Naive thymus-derived CD8-positive, alpha-beta T cell (primary cell): ENCODE measurements at regions not wholly inside any gene's neighbourhood (a gene's known extent, or its start where the extent isn't known, plus 50 kb on each side); places are given as distances from the start of the nearest gene placed in this dataset.

Experiments
- ATAC-seq, 2 donors: fragments of 150-1000 bp; cut with Tn5 transposase in 1 of 2; sonication (Bioruptor Pico), chemical (Tn5 transposase) in 1 of 2; 1 replicate in 1 of 2; 2 replicates in 1 of 2; pipeline ENCODE4 v1.10.0; 2021; ENCODE audit warnings: mild to moderate bottlenecking in 2 of 2, moderate library complexity in 2 of 2
- POLR2A ChIA-PET: fragments of 350-600 bp; sonication (Branson Sonifier 250); formaldehyde crosslinking; loops from one replicate; lab custom pipeline; 2021; ENCODE audit warnings: antibody characterized with exemption; lab: Charles Lee
- DNase-seq, 10 donors: peaks; one replicate each; pipeline versions ENCODE4 v3.0.0 to v3.0.0-alpha.2; 2020 to 2022
- H3K27ac Mint-ChIP-seq, 10 donors: one replicate each; pipeline ENCODE4 v1.8.0; 2020 to 2022; ENCODE audit warnings: mild to moderate bottlenecking in 10 of 10, mixed read lengths in 10 of 10, moderate library complexity in 4 of 10, inconsistent platforms in 1 of 10
- H3K27me3 Mint-ChIP-seq, 5 donors: one replicate each; pipeline ENCODE4 v1.8.0; 2021 to 2022; ENCODE audit warnings: mixed read lengths in 5 of 5
- H3K36me3 Mint-ChIP-seq, 3 donors: one replicate each; pipeline ENCODE4 v1.8.0; 2020 to 2022; ENCODE audit warnings: mixed read lengths in 3 of 3, mild to moderate bottlenecking in 2 of 3, inconsistent platforms in 1 of 3
- H3K4me1 Mint-ChIP-seq, 4 donors: one replicate each; pipeline ENCODE4 v1.8.0; 2021 to 2022; ENCODE audit warnings: mixed read lengths in 4 of 4
- H3K4me3 Mint-ChIP-seq, 10 donors: one replicate each; pipeline ENCODE4 v1.8.0; 2020 to 2022; ENCODE audit warnings: mild to moderate bottlenecking in 10 of 10, mixed read lengths in 10 of 10, moderate library complexity in 6 of 10, inconsistent platforms in 1 of 10
- H3K9me3 Mint-ChIP-seq, 9 donors: one replicate each; pipeline ENCODE4 v1.8.0; 2020 to 2022; ENCODE audit warnings: mixed read lengths in 9 of 9, mild to moderate bottlenecking in 3 of 9, inconsistent platforms in 1 of 9, moderate library complexity in 1 of 9

DNA sequence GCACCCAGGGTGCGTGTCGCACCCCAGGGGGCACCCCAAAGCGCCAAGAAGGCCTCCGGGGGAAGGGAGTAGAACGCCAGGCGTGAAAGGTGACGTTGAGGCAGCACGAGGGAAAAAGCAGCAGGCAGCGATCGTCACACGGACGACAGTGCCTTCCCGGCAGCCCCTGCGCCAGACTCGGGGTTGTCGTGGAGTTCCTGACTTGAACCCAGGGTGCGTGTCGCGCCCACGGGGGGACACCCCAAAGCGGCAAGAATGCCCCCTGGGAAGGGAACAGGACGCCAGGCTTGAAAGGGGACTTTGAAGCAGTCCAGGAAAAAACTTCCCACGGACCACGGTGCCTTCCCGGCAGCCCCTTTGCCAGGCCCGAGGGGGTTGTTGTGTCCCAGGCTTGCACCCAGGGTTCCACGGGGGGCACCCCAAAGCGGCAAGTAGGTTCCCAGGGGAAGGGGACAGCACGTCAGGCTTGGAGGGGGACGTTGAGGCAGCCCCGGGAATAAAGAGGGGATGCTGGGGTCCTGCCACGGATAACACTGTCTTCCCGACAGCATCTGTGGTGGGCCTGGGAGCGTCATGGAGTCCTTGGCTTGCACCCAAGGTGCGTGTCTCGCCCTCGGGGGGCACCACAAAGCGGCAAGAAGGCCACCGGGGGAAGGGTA lies 159.2 kb upstream of the ALG10B start:
- H3K27me3 Mint-ChIP-seq: peaks cover 0 to 3% (median 0%) of the 10 kb centered on the region in 5 donors
- H3K9me3 Mint-ChIP-seq: peaks cover 0 to 8% (median 2%) of the 10 kb centered on the region in 9 donors
- H3K4me3 Mint-ChIP-seq: no peak overlapping the region
- H3K27ac Mint-ChIP-seq: no peak overlapping the region
- POLR2A ChIA-PET: no interaction called here
- ATAC-seq (no peak), DNase-seq (no peak)
- H3K36me3 Mint-ChIP-seq: peaks cover 0 to 2% (median 0%) of the 10 kb centered on the region in 3 donors
- H3K4me1 Mint-ChIP-seq: no peaks in the 10 kb centered on the region

DNA sequence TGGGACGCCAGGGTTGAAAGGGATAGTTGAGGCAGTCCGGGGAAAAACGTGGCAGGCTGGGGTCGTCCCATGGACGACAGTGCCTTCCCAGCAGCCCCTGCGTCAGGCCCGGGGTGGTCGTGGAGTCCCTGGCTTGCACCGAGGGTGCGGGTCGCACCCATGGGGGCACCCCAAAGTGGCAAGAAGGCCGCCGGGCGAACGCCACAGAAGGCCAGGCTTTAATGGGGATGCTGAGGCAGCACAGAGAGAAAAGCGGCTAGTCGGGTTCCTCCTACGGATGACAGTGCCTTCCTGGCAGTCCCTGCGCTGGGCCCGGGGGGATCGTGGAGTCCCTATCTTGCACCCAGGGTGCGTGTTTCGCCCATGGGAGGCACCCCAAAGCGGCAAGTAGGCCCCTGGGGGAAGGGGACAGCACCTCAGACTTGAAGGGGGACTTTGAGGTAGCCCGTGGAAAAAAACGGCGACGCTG lies 158.6 kb upstream of the ALG10B start:
- Mint-ChIP-seq H3K9me3 (peaks cover 0 to 12% (median 2%) of the 10 kb centered on the region in 9 donors), H3K4me1 (peaks cover 0 to 1% (median 0%) of the 10 kb centered on the region in 4 donors), H3K27me3 (peaks cover 0 to 3% (median 0%) of the 10 kb centered on the region in 5 donors), H3K36me3 (peaks cover 0 to 2% (median 0%) of the 10 kb centered on the region in 3 donors), H3K4me3 (no peak overlapping the region), H3K27ac (no peak overlapping the region)
- ATAC-seq (no peak), DNase-seq (no peak)
- POLR2A ChIA-PET: no interaction called here

DNA sequence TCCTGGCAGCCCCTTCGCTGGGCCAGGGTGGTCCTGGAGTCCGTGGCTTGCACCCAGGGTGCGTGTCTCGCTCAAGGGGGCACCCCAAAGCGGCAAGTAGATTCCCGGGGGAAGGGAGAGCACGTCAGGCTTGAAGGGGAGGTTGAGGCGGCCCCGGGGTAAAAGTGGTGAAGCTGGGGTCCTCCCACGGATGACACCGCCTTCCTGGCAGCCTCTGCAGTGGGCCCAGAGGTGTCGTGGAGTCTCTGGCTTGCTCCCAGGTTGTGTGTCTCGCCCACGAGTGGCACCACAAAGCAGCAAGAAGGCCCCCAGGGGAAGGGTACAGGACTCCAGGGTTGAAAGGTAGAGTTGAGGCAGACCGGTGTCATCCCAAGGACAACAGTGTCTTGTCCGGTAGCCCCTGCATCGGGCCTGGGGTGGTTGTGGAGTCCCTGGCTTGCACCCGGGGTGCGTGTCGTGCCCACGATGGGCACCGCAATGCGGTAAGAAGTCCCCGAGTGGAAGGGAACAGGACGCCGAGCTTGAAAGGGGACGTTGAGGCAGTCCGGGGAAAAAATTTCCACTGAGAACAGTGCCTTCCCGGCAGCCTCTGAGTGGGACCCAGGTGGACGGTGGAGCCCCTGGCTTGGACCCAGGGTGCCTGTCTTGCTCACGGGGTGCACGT lies 158.0 kb upstream of the ALG10B start:
- H3K27ac Mint-ChIP-seq: no peak overlapping the region
- POLR2A ChIA-PET: no interaction called here
- peaks cover 0 to 2% (median 0%) of the 10 kb centered on the region in 3 donors for H3K36me3 Mint-ChIP-seq
- H3K4me1 Mint-ChIP-seq: peaks cover 0 to 1% (median 0%) of the 10 kb centered on the region in 4 donors
- H3K4me3 Mint-ChIP-seq: no peak overlapping the region
- peaks cover 0 to 3% (median 0%) of the 10 kb centered on the region in 5 donors for H3K27me3 Mint-ChIP-seq
- H3K9me3 Mint-ChIP-seq: peaks cover 0 to 12% (median 2%) of the 10 kb centered on the region in 9 donors
- DNase-seq: no peak
- no peak for ATAC-seq

DNA sequence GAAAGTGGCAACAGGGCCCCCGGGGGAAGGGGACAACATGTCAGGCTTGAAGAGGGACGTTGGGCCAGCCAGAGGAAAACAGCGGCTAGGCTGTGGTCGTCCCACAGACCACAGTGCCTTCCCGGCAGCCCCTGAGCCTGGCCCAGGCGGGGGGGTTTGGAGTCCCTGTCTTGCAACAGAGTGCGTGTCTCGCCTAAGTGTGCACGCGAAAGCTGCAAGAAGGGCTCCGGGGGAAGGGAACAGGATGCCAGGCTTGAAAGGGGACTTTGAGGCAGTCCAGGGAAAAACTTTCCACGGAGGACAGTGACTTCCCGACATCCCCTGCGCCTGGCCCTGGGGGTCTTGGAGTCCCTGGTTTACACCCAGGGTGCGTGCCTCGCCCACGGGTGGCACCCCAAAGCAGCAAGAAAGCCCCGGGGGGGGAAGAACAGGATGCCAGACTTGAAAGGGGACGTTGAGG lies 157.5 kb upstream of the ALG10B start:
- H3K27ac Mint-ChIP-seq: no peak overlapping the region
- POLR2A ChIA-PET: no interaction called here
- DNase-seq (no peak), ATAC-seq (no peak)
- peaks cover 0 to 2% (median 0%) of the 10 kb centered on the region in 3 donors for H3K36me3 Mint-ChIP-seq
- H3K27me3 Mint-ChIP-seq: peaks cover 0 to 3% (median 0%) of the 10 kb centered on the region in 5 donors
- peaks cover 0 to 1% (median 0%) of the 10 kb centered on the region in 4 donors for H3K4me1 Mint-ChIP-seq
- H3K4me3 Mint-ChIP-seq: no peak overlapping the region
- peaks cover 0 to 12% (median 5%) of the 10 kb centered on the region in 9 donors for H3K9me3 Mint-ChIP-seq

DNA sequence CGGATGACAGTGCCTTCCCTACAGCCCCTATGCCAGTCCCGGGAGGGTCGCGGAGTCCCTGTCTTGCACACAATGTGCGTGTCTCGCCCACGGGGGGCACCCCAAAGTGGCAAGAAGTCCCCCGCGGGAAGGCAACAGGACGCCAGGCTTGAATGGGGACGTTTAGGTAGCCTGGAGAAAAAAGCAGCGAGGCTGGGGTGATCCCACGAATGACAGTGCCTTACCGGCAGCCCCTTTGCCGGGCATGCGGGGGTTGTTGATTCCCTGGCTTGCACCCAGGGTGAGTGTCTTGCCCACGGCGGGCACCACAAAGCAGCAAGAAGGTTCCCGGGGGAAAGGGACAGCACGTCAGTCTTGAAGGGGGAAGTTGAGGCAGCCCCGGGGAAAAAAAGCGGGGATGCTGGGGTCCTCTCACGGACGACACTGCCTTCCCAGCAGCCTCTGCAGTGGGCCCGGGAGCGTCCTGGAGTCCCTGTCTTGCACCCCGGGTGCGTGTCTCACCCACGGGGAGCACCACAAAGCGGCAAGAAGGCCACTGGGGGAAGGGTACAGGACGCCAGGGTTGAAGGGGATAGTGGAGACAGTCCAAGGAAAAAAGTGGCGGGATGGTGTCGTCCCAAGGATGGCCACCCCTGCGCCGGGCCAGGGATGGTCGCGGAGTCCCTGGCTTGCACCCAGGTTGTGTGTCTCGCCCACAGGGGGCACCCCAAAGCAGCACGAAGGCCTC lies 156.8 kb upstream of the ALG10B start:
- ATAC-seq: no peak
- Mint-ChIP-seq H3K27me3 (peaks cover 0 to 3% (median 0%) of the 10 kb centered on the region in 5 donors), H3K27ac (no peak overlapping the region), H3K4me1 (peaks cover 0 to 1% (median 0%) of the 10 kb centered on the region in 4 donors), H3K9me3 (peaks cover 0 to 12% (median 6%) of the 10 kb centered on the region in 9 donors), H3K36me3 (peaks cover 0 to 2% (median 0%) of the 10 kb centered on the region in 3 donors), H3K4me3 (no peak overlapping the region)
- no peak for DNase-seq
- POLR2A ChIA-PET: no interaction called here

DNA sequence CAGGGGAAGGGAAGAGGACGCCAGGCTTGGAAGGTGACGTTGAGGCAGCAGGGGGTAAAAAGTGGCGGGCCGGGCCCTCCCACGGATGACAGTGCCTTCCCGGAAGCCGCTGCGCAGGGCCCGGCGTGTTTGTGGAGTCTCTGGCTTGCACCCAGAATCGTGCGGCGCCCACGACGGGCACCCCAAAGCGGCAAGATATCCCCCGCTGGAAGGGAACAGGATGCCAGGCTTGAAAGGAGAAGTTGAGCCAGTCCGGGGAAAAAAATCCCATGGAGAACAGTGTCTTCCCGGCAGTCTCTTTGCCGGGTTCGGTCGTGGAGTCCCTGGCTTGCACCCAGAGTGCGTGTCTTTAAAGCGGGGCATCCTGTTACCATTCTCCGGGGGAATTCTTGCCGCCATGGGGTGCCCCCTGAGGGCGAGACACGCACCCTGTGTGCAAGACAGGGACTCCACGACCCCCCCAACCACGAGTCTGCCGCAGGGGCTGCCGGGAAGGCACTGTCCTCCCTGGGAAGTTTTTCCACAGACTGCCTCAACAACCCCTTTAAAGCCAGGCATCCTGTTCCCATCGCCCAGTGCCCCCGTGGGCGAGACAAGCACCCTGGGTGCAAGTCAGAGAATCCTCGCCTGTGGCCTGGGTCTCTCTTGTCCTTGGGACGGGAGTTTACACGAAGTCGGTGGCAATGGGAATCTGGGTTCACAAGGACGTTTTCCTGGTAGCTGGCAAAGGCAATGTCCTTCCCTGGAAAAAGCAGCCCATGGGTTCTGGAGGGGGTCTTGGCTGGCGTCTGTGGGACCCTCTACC lies 156.1 kb upstream of the ALG10B start:
- POLR2A ChIA-PET: no interaction called here

DNA sequence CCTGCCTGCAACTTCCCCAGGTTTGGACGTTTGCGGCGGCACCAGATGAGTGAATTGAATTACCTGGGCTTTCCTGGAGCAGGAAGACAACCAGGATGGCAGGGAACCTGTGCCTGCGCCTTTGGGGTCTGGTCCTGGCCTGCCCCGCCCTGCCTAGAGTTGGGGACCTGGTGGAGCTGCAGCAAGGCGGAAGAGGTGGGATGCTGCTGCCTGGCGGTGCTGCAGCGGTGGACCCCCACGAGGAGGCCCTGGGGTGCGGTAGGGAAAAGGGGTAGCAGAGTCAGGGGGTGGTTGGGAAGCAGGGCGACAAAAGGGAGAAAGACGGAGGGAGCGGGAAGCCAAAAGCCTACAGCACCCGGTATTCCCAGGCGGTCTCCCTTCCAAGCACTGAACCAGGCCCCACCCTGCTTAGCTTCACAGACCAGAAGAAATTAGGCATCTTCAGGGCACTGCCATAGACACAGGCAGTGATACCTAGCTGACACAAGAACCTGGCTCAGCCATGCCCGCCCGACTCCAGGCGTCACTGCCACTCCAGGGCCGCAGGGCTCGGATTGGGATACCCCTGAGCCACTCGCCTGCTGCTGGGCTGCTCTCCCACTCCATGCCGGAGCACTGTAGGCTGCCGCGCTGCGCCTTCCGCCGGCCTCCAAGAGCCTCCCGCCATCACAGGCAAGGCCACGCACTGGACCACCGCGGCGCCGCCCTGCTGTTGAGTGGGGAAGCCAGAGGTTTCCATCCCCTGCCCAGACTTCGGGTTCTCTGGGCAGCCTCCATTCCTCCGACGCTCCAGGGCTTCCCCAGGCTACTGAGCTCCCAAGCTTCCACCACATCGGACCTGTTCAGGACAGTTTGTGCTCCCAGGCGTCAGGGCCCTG lies 155.2 kb upstream of the ALG10B start:
- Mint-ChIP-seq H3K9me3 (peaks cover 0 to 13% (median 7%) of the 10 kb centered on the region in 9 donors), H3K4me1 (peaks cover 0 to 1% (median 0%) of the 10 kb centered on the region in 4 donors), H3K36me3 (no peaks in the 10 kb centered on the region), H3K4me3 (no peak overlapping the region), H3K27ac (no peak overlapping the region), H3K27me3 (peaks cover 0 to 3% (median 0%) of the 10 kb centered on the region in 5 donors)
- DNase-seq: no peak
- POLR2A ChIA-PET: no interaction called here
- no peak for ATAC-seq

More for the DNA sequence above, 156.1 kb upstream of the ALG10B start:
- H3K9me3 Mint-ChIP-seq: peaks cover 0 to 13% (median 7%) of the 10 kb centered on the region in 9 donors
- DNase-seq (no peak), ATAC-seq (no peak)
- H3K27ac Mint-ChIP-seq: no peak overlapping the region
- no peak overlapping the region for H3K4me3 Mint-ChIP-seq
- peaks cover 0 to 3% (median 0%) of the 10 kb centered on the region in 5 donors for H3K27me3 Mint-ChIP-seq
- peaks cover 0 to 1% (median 0%) of the 10 kb centered on the region in 4 donors for H3K4me1 Mint-ChIP-seq
- H3K36me3 Mint-ChIP-seq: no peaks in the 10 kb centered on the region

DNA sequence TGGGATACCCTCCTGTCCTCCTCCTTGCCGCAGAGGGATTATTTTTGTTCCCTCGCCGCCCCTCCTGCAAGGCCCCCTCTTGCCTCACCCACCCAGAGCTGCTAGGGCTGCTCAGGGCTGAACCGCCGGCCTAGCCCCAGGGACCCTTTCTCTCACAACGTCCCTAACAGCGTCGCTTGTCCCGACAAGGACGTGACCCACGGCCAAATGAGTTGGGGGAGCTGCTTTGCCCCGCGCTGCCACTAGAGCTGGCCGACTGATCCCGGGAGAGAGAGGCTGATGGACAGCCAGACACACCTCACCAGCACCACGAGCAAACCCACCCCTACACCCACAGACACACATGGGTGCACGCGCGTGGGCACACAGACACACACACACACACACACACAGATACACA lies 154.6 kb upstream of the ALG10B start:
- Mint-ChIP-seq H3K36me3 (no peaks in the 10 kb centered on the region), H3K9me3 (peaks cover 0 to 13% (median 7%) of the 10 kb centered on the region in 9 donors), H3K27me3 (peaks cover 0 to 3% (median 0%) of the 10 kb centered on the region in 5 donors), H3K4me1 (peaks cover 0 to 1% (median 0%) of the 10 kb centered on the region in 4 donors), H3K27ac (no peak overlapping the region), H3K4me3 (no peak overlapping the region)
- ATAC-seq (no peak), DNase-seq (no peak)
- POLR2A ChIA-PET: no interaction called here

DNA sequence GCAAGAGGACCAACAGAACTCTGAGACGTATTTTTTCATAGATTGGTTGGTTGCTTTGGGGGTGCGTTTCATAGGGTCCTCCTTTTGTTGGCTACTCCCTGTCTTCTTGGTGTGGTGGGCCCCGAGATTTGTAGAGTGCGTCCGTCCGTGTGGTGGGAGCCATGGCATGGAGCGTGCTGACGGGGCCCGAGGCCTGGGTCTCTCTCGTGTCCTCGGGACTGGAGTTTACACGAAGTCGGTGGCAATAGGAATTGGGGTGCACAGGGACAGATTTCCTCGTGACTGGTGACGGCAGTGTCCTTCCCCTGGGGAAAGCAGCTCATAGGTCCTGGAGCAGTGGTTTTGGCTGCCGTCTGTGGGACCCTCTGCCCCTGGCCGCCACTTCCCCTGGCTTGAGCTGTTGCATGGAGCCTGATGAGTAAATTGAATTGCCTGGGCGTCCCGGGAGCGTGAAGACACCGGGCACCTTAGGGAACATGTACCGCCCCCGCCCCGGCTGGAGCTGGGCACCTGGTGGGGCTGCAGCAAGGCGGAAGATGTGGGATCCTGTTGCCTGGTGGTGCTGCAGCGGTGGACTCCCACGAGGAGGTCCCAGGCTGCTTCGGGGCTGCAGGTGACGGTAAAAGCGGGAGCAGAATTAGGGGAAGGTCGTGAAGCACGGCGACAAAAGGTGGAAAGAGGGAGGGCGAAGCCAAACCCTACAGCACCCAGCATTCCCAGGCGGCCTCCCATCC lies 153.7 kb upstream of the ALG10B start:
- Mint-ChIP-seq H3K27me3 (no peaks in the 10 kb centered on the region), H3K36me3 (no peaks in the 10 kb centered on the region), H3K27ac (no peak overlapping the region), H3K4me3 (no peak overlapping the region), H3K9me3 (peaks cover 0 to 13% (median 7%) of the 10 kb centered on the region in 9 donors), H3K4me1 (peaks cover 0 to 1% (median 0%) of the 10 kb centered on the region in 4 donors)
- POLR2A ChIA-PET: no interaction called here
- DNase-seq (no peak), ATAC-seq (no peak)

DNA sequence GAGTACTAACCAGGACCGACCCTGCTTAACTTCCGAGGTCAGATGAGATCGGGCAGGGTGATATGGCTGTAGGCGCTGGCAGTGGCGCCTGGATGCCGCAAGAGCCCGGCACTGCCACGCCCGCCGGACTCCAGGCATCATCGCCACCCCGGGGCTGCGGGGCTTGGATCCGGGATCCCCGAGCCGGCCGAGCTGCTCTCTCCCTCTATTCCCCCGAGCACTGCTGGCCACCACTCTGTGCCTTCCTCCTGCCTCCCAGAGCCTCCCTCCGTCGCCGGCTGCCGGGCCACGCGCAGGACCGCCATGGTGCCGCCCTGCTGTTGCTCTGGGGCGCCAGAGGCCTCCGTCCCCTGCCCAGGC lies 153.2 kb upstream of the ALG10B start:
- Mint-ChIP-seq H3K36me3 (no peaks in the 10 kb centered on the region), H3K4me1 (peaks cover 0 to 1% (median 0%) of the 10 kb centered on the region in 4 donors), H3K27me3 (no peaks in the 10 kb centered on the region), H3K9me3 (peaks cover 0 to 13% (median 7%) of the 10 kb centered on the region in 9 donors), H3K27ac (no peak overlapping the region), H3K4me3 (no peak overlapping the region)
- ATAC-seq: no peak
- POLR2A ChIA-PET: no interaction called here
- no peak for DNase-seq

DNA sequence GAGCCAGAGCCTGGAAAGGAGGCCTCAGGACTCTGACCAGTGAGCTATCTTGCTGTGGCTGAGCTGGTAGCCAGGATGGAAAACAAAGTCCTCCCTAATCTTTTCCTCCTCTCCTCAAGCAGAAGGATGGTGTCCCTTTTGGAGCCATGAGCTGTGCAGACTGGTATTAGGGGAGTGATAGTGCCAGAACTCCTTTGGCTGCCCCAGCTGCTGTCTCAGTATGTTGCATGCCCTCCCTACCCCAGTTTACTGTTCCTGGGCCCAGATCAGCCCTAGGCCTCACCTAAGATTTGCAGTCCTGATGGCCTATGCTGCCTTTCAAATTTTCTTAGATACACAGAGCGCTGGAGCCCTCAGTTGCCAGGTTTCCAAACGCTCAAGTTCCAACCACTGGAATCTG lies 150.3 kb upstream of the ALG10B start:
- Mint-ChIP-seq H3K36me3 (no peaks in the 10 kb centered on the region), H3K27ac (no peak overlapping the region), H3K27me3 (no peaks in the 10 kb centered on the region), H3K4me1 (peaks cover 0 to 1% (median 0%) of the 10 kb centered on the region in 4 donors), H3K9me3 (peaks cover 0 to 13% (median 7%) of the 10 kb centered on the region in 9 donors), H3K4me3 (no peak overlapping the region)
- POLR2A ChIA-PET: no interaction called here
- DNase-seq (no peak), ATAC-seq (no peak)
